OCI-LY3 (cell line): ENCODE measurements at regions not wholly inside any gene's neighbourhood (a gene's known extent, or its start where the extent isn't known, plus 50 kb on each side); places are given as distances from the start of the nearest gene placed in this dataset.

Source experiments
- EZH2phosphoT487 ChIP-seq: fragments of 200-600 bp; shearing (Covaris generic); IDR thresholded peaks from 2 replicates; pipeline ENCODE4 v1.6.1; 2018; ENCODE audit warnings: antibody characterized with exemption, mixed run types, low read depth
- TF ChIP-seq, protein P1 (sequence below): fragments of 200-600, 300-600 bp; sonication (generic); IDR thresholded peaks from 2 replicates; pipeline ENCODE4 v1.5.1; 2014; ENCODE audit warnings: antibody characterized with exemption, low read length, low read depth

DNA sequence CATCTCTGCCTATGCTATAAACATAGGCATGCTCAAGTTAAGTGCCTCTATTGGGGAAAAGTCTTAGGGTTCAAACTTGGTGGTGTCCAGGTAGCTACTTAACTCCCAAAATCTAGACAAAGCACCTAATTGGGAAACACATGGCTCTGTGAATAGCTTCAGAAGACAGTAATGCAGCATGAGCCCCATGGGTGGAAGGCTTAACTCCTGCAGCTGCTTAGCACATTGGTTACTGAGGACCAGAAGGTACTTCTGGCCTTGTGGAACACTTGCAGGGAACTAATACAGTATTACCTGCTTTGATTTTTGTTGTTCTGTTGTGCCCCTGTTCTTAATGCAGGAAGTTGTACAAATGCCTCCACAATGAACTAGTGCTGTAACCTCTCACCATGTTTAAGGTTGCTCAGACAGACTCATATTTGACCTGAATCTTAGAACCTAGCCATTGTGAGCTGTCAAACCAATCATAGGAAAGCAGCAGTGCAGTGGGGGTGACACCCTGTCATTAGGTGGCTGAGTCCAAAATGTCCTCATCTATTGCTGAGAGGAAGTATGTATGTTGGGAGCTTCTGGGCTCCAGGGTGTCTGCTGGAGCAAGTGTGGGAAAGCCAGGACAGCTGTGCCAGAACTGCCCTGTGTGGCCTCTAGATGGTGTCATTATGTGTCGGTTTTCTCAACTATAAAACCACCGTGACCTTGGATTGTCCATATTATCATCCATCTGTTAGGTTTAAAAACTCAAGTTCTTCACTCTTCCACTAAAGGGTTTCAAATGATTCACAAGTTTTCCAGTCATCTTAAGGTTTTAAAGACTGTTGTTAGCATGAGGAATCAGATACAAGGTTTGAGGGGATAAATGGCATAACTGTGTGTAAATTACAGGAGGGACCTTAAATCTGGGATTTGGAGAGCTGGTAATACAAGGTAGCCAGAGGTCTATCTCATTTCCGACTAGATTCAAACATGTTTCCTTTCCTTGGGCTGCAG is 69.9 kb upstream of the WDR1 start:
- TF ChIP-seq, protein P1, sequence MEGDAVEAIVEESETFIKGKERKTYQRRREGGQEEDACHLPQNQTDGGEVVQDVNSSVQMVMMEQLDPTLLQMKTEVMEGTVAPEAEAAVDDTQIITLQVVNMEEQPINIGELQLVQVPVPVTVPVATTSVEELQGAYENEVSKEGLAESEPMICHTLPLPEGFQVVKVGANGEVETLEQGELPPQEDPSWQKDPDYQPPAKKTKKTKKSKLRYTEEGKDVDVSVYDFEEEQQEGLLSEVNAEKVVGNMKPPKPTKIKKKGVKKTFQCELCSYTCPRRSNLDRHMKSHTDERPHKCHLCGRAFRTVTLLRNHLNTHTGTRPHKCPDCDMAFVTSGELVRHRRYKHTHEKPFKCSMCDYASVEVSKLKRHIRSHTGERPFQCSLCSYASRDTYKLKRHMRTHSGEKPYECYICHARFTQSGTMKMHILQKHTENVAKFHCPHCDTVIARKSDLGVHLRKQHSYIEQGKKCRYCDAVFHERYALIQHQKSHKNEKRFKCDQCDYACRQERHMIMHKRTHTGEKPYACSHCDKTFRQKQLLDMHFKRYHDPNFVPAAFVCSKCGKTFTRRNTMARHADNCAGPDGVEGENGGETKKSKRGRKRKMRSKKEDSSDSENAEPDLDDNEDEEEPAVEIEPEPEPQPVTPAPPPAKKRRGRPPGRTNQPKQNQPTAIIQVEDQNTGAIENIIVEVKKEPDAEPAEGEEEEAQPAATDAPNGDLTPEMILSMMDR, result peak; percentile 20
- no peak for TF ChIP-seq EZH2phosphoT487
